Mucosa of descending colon (tissue), 3 donors: ENCODE measurements at regions not wholly inside any gene's neighbourhood (a gene's known extent, or its start where the extent isn't known, plus 50 kb on each side); places are given as distances from the start of the nearest gene placed in this dataset.

ENCODE experiments used
- ATAC-seq: fragments of 200-7000 bp; cut with Tn5 transposase; one replicate; pipeline ENCODE4 v1.9.1; 2020; ENCODE audit warnings: mild to moderate bottlenecking, moderate library complexity
- DNase-seq, 3 donors: peaks; one replicate each; pipeline ENCODE4 v3.0.0-alpha.2; 2020
- H3K36me3 ChIP-seq: fragments of 200-600 bp; one replicate; pipeline ENCODE4 v1.8.0; 2021; ENCODE audit warnings: low read depth, mild to moderate bottlenecking
- H3K4me1 ChIP-seq: fragments of 200-600 bp; one replicate; pipeline ENCODE4 v1.8.0; 2021; ENCODE audit warnings: low read depth, mild to moderate bottlenecking
- H3K4me3 ChIP-seq: fragments of 200-600 bp; one replicate; pipeline ENCODE4 v1.8.0; 2021; ENCODE audit warnings: mild to moderate bottlenecking
- H3K9me3 ChIP-seq: fragments of 200-600 bp; one replicate; pipeline ENCODE4 v1.8.0; 2021; ENCODE audit warnings: mild to moderate bottlenecking
- CTCF ChIP-seq: fragments of 200-600 bp; IDR thresholded peaks from one replicate; pipeline ENCODE4 v1.8.0; 2022; ENCODE audit warnings: antibody characterized with exemption, mild to moderate bottlenecking
- intact Hi-C, 2 donors: fragments of 100-400 bp; cut with DNase I in 1 of 2; cut with micrococcal nuclease in 1 of 2; formaldehyde crosslinking; loops; one replicate each; pipeline versions ENCODE4 v1.11.0 to v1.11.1; 2022; cut with DNase I, micrococcal nuclease
- donor health status: DM: no; HTN: no; CAD: no; lungs with moderate emphysema.
- donor health status: DM: no; HTN: no; CAD: no.
- donor health status: DM: no; HTN: yes; CAD: no.

GRCh38 chr14:48925184-48925583, 661.0 kb downstream of the RPS29 start:
- no peak overlapping the region for H3K4me3 ChIP-seq
- intact Hi-C loops: no loop called here
- DNase-seq (no peak), ATAC-seq (no peak)
- TF ChIP-seq CTCF: no peak
- no peaks in the 10 kb centered on the region for H3K4me1 ChIP-seq
- peaks cover 21% of the 10 kb centered on the region for H3K9me3 ChIP-seq
- H3K36me3 ChIP-seq: no peaks in the 10 kb centered on the region

- ATAC-seq: no peak
- intact Hi-C loops: no loop called here
- Histone ChIP-seq H3K4me1 (no peaks in the 10 kb centered on the region), H3K36me3 (no peaks in the 10 kb centered on the region), H3K9me3 (peaks cover 11% of the 10 kb centered on the region), H3K4me3 (no peak overlapping the region)
- no peak for DNase-seq
- TF ChIP-seq CTCF: no peak
Observed at GRCh38 chr14:48914921-48915320, 671.3 kb downstream of the RPS29 start.

GRCh38 chr14:48914382-48914781, 671.8 kb downstream of the RPS29 start:
- ATAC-seq (no peak), DNase-seq (no peak)
- intact Hi-C loops: no loop called here
- H3K36me3 ChIP-seq: no peaks in the 10 kb centered on the region
- TF ChIP-seq CTCF: no peak
- H3K4me1 ChIP-seq: no peaks in the 10 kb centered on the region
- H3K4me3 ChIP-seq: no peak overlapping the region
- H3K9me3 ChIP-seq: peaks cover 15% of the 10 kb centered on the region

- intact Hi-C loops: no loop called here
- Histone ChIP-seq H3K9me3 (peaks cover 3% of the 10 kb centered on the region), H3K4me3 (no peak overlapping the region), H3K36me3 (no peaks in the 10 kb centered on the region), H3K4me1 (no peaks in the 10 kb centered on the region)
- ATAC-seq (no peak), DNase-seq (no peak)
- TF ChIP-seq CTCF: no peak
Observed at GRCh38 chr14:48900565-48900964, 685.6 kb downstream of the RPS29 start.

GRCh38 chr14:48890333-48890732, 695.8 kb downstream of the RPS29 start:
- no peak overlapping the region for H3K4me3 ChIP-seq
- H3K36me3 ChIP-seq: no peaks in the 10 kb centered on the region
- DNase-seq (no peak), ATAC-seq (no peak)
- TF ChIP-seq CTCF: no peak
- H3K9me3 ChIP-seq: no peaks in the 10 kb centered on the region
- intact Hi-C loops: no loop called here
- no peaks in the 10 kb centered on the region for H3K4me1 ChIP-seq

GRCh38 chr14:48876806-48877340, 709.3 kb downstream of the RPS29 start:
- no peak overlapping the region for H3K4me3 ChIP-seq
- H3K36me3 ChIP-seq: no peaks in the 10 kb centered on the region
- no peak for DNase-seq
- no peak for ATAC-seq
- no peaks in the 10 kb centered on the region for H3K4me1 ChIP-seq
- intact Hi-C loops: no loop called here
- TF ChIP-seq CTCF: no peak
- H3K9me3 ChIP-seq: peaks cover 16% of the 10 kb centered on the region
